ENCODE measurements at regions not wholly inside any gene's neighbourhood (a gene's known extent, or its start where the extent isn't known, plus 50 kb on each side); places are given as distances from the start of the nearest gene placed in this dataset.
A peak's percentile ranks its signal among the peaks of the same experiment; 100 is the strongest.
"Not testable (repeated sequence)": the region's sequence is repeated elsewhere in the genome, so short reads cannot be mapped to it uniquely, and the experiment has no call there.

- no peak for DNase-seq
These were observed 257.5 kb downstream of the DMAC1 start for GRCh38 chr9:7542126-7542525.

- DNase-seq: peak; percentile 2
These were observed 263.2 kb downstream of the DMAC1 start for GRCh38 chr9:7536310-7536939.

GRCh38 chr9:7534211-7534935 is 265.2 kb downstream of the DMAC1 start:
- DNase-seq: no peak

GRCh38 chr9:7533376-7534090 is 266.0 kb downstream of the DMAC1 start:
- DNase-seq: no peak

GRCh38 chr9:7523426-7524043 is 276.0 kb downstream of the DMAC1 start:
- no peak for DNase-seq

GRCh38 chr9:7520396-7520795 is 279.2 kb downstream of the DMAC1 start:
- no peak for DNase-seq

GRCh38 chr9:7516376-7516775 is 283.2 kb downstream of the DMAC1 start:
- DNase-seq: no peak

GRCh38 chr9:7510199-7510598 is 289.4 kb downstream of the DMAC1 start:
- DNase-seq: no peak

- DNase-seq: no peak
These were observed 289.9 kb downstream of the DMAC1 start for GRCh38 chr9:7509576-7510145.

- no peak for DNase-seq
These were observed 291.1 kb downstream of the DMAC1 start for GRCh38 chr9:7508516-7508915.

- no peak for DNase-seq
These were observed 291.9 kb downstream of the DMAC1 start for GRCh38 chr9:7507566-7508270.

- DNase-seq: no peak
These were observed 292.6 kb downstream of the DMAC1 start for GRCh38 chr9:7507026-7507425.

- DNase-seq: no peak
These were observed 299.1 kb downstream of the DMAC1 start for GRCh38 chr9:7500521-7500920.

GRCh38 chr9:7491641-7492040 is 307.9 kb downstream of the DMAC1 start:
- DNase-seq: no peak

GRCh38 chr9:7490317-7491108 is 309.1 kb downstream of the DMAC1 start:
- DNase-seq: no peak

- no peak for DNase-seq
These were observed 310.5 kb downstream of the DMAC1 start for GRCh38 chr9:7489036-7489435.

GRCh38 chr9:7484014-7484413 is 315.6 kb downstream of the DMAC1 start:
- DNase-seq: not testable (repeated sequence)

- no peak for DNase-seq
These were observed 318.0 kb downstream of the DMAC1 start for GRCh38 chr9:7481570-7481969.

- no peak for DNase-seq
These were observed 320.3 kb downstream of the DMAC1 start for GRCh38 chr9:7479300-7479699.

GRCh38 chr9:7478646-7479045 is 320.9 kb downstream of the DMAC1 start:
- DNase-seq: no peak

GRCh38 chr9:7467186-7467585 is 332.4 kb downstream of the DMAC1 start:
- DNase-seq: no peak

GRCh38 chr9:7461791-7462190 is 337.8 kb downstream of the DMAC1 start:
- no peak for DNase-seq

Measured in central memory CD4-positive, alpha-beta T cell (primary cell).